KMS-11 (cell line): ENCODE measurements at regions not wholly inside any gene's neighbourhood (a gene's known extent, or its start where the extent isn't known, plus 50 kb on each side); places are given as distances from the start of the nearest gene placed in this dataset.

Source experiments
- H2AFZ ChIP-seq: fragments of 200-600 bp; sonication (generic); 2 replicates; pipeline ENCODE4 v1.6.1; 2016; ENCODE audit warnings: antibody characterized with exemption, mixed run types, low read depth
- H3K27ac ChIP-seq: fragments of 200-600 bp; sonication (generic); 2 replicates; pipeline ENCODE4 v1.6.1; 2016; ENCODE audit warnings: mild to moderate bottlenecking, mixed run types
- H3K27me3 ChIP-seq: fragments of 200-600 bp; sonication (generic); 2 replicates; pipeline ENCODE4 v1.6.1; 2017; ENCODE audit warnings: mild to moderate bottlenecking, low read depth, mixed run types, moderate library complexity; ENCODE audit not compliant: insufficient read depth
- H3K36me3 ChIP-seq: fragments of 200-600 bp; sonication (generic); 2 replicates; pipeline ENCODE4 v1.6.1; 2017; ENCODE audit warnings: mild to moderate bottlenecking, mixed run types; ENCODE audit not compliant: insufficient read depth
- H3K4me1 ChIP-seq: fragments of 200-600 bp; sonication (generic); 2 replicates; pipeline ENCODE4 v1.6.1; 2016; ENCODE audit warnings: mild to moderate bottlenecking, low read depth, mixed run types; ENCODE audit not compliant: poor library complexity, severe bottlenecking
- H3K4me2 ChIP-seq: fragments of 200-600 bp; sonication (generic); 2 replicates; pipeline ENCODE4 v1.7.0; 2016; ENCODE audit warnings: mild to moderate bottlenecking, mixed run types
- H3K4me3 ChIP-seq: fragments of 200-600 bp; sonication (generic); IDR thresholded peaks from 2 replicates; pipeline ENCODE4 v1.6.1; 2017; ENCODE audit warnings: low read depth, low read length, mixed read lengths; ENCODE audit not compliant: insufficient read depth
- H3K79me2 ChIP-seq: fragments of 200-600 bp; sonication (generic); 2 replicates; pipeline ENCODE4 v1.6.1; 2016; ENCODE audit warnings: low read depth, mixed run types; ENCODE audit not compliant: insufficient read depth
- H3K9ac ChIP-seq: fragments of 200-600 bp; sonication (generic); 2 replicates; pipeline ENCODE4 v1.6.1; 2016; ENCODE audit warnings: mild to moderate bottlenecking, mixed run types
- H4K20me1 ChIP-seq: fragments of 200-600 bp; sonication (generic); 2 replicates; pipeline ENCODE4 v1.6.1; 2016; ENCODE audit warnings: mild to moderate bottlenecking, mixed run types; ENCODE audit not compliant: insufficient read depth
- TF ChIP-seq, protein P1 (sequence below): fragments of 200-600 bp; sonication (generic); conservative IDR thresholded peaks from 2 replicates; pipeline ENCODE4 v1.6.1; 2017; ENCODE audit warnings: low read depth, mild to moderate bottlenecking, antibody characterized with exemption, low read length, moderate library complexity, mixed read lengths

DNA sequence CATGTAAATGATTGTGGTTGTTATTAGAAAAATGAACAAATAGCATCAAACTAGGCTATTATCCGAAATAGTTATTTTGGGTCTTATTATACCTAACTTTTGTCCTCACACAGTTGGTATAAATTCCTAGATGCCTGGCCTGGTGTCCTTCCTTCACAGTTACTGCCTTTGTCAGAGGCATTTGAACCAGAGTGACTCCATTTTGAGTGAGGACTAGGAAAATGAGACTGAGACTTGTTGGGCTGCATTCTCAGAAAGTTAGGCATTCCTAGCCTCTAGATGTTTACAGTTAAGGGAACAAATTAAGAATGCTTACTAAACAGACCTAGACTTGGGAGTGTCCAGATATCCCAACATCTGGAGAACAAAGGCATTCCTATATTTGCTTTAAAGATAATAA lies 283.5 kb upstream of the C9orf72 start:
- Histone ChIP-seq H3K9ac (no peak overlapping the region), H3K4me1 (peaks cover 28% of the 10 kb centered on the region), H2AFZ (no peak overlapping the region), H3K27ac (no peak overlapping the region), H3K4me2 (no peak overlapping the region), H3K79me2 (no peaks in the 10 kb centered on the region), H4K20me1 (no peaks in the 10 kb centered on the region), H3K4me3 (no peak overlapping the region), H3K27me3 (no peaks in the 10 kb centered on the region), H3K36me3 (no peaks in the 10 kb centered on the region)
- TF ChIP-seq, protein P1, sequence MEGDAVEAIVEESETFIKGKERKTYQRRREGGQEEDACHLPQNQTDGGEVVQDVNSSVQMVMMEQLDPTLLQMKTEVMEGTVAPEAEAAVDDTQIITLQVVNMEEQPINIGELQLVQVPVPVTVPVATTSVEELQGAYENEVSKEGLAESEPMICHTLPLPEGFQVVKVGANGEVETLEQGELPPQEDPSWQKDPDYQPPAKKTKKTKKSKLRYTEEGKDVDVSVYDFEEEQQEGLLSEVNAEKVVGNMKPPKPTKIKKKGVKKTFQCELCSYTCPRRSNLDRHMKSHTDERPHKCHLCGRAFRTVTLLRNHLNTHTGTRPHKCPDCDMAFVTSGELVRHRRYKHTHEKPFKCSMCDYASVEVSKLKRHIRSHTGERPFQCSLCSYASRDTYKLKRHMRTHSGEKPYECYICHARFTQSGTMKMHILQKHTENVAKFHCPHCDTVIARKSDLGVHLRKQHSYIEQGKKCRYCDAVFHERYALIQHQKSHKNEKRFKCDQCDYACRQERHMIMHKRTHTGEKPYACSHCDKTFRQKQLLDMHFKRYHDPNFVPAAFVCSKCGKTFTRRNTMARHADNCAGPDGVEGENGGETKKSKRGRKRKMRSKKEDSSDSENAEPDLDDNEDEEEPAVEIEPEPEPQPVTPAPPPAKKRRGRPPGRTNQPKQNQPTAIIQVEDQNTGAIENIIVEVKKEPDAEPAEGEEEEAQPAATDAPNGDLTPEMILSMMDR = no peak

DNA sequence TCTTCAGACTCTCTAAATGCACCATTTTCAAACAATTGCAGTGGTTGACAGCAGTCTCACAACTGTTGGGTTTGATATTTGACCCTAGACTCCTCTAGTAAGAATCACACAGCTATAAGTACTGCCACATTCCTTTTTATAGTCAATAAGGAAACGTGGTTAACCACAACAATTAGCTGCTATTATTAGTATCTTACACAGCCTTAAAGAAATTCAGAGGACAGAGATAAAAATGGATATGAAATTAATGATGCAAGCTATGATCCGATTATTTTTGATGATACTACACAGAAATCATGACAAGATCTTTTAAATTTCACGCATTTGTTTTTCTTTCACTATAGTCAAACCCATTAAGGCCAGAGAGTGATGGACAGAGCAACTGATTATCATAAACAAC lies 288.6 kb upstream of the C9orf72 start:
- H3K4me1 ChIP-seq = peaks cover 44% of the 10 kb centered on the region
- no peak overlapping the region for H3K4me3 ChIP-seq
- H4K20me1 ChIP-seq = no peaks in the 10 kb centered on the region
- TF ChIP-seq, protein P1 = no peak
- no peaks in the 10 kb centered on the region for H3K79me2 ChIP-seq
- peak overlapping the region; percentile 55 for H3K4me2 ChIP-seq
- no peaks in the 10 kb centered on the region for H3K36me3 ChIP-seq
- no peak overlapping the region; the same call in 1 of the 2 replicates for H3K9ac ChIP-seq
- no peaks in the 10 kb centered on the region for H3K27me3 ChIP-seq
- H2AFZ ChIP-seq = peak overlapping the region; percentile 13; the same call in 1 of the 2 replicates
- H3K27ac ChIP-seq = peak overlapping the region; percentile 37; the same call in 1 of the 2 replicates

DNA sequence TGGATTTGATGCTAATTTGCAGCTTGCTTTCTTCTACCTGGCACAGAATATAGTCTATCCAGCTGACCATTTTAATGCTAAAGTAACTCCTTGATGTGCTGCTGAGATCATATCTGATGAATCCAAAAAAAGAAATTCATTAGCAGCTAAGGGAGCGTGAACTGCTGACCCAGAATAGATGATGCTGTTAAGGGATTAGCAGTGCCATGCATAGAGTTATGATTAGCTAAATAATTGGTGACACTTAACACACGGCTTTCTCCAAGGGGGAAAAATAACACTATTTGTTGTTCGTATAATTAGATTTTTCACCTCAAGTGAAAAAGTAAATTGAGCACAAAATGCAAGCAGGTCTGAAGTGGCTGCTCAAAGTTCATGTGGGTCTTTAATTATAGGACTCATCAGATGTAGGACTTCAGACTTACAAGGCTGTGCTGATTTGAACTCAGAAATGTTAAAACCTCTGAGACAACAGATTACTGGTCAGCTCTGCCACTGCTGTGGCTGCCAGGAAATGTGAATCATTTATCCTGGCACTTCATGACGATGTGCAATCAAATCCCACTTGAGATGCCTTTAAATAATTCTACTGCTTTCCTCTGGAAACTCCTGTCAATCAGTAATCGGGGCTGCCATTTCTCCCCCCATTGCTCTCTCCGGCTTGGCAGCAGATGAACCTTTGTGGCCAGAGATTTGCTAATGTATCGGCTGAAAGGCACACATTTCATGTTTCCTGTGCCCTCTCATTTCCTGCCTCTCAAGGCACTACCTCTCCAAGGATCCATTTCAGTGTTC lies 291.6 kb upstream of the C9orf72 start:
- Histone ChIP-seq H3K4me2 (no peak overlapping the region), H4K20me1 (no peaks in the 10 kb centered on the region), H3K36me3 (no peaks in the 10 kb centered on the region), H3K9ac (no peak overlapping the region), H3K79me2 (no peaks in the 10 kb centered on the region), H2AFZ (no peak overlapping the region), H3K4me3 (no peak overlapping the region), H3K27ac (no peak overlapping the region), H3K27me3 (no peaks in the 10 kb centered on the region), H3K4me1 (peaks cover 35% of the 10 kb centered on the region)
- TF ChIP-seq, protein P1 = no peak

DNA sequence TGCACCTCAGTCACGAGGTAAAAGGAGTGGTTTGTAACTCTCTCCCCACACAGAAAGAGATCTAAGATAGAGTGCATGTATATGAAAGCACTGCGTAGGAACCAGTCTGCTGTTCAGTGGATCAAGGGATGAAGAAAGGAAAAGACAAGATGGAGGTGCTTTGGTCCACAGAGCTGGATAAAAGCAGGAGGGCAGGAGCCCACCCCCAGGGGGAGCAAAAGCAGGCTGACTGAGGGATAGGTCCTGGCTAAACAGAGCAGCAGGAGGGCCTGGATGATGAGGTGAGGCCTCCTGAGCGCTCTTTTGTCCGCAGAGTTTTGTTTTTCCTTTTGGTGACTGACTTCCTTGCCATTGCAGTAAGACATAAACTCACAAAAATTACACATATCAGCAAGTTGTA lies 293.5 kb upstream of the C9orf72 start:
- no peaks in the 10 kb centered on the region for H3K36me3 ChIP-seq
- no peak overlapping the region for H3K4me3 ChIP-seq
- no peak overlapping the region for H3K4me2 ChIP-seq
- H3K27ac ChIP-seq = no peak overlapping the region
- H3K79me2 ChIP-seq = no peaks in the 10 kb centered on the region
- H2AFZ ChIP-seq = no peak overlapping the region
- TF ChIP-seq, protein P1 = no peak
- no peaks in the 10 kb centered on the region for H3K27me3 ChIP-seq
- H4K20me1 ChIP-seq = no peaks in the 10 kb centered on the region
- H3K4me1 ChIP-seq = peaks cover 16% of the 10 kb centered on the region
- H3K9ac ChIP-seq = no peak overlapping the region
